Trophoblast cell (in vitro differentiated cells and primary cell): ENCODE measurements at regions not wholly inside any gene's neighbourhood (a gene's known extent, or its start where the extent isn't known, plus 50 kb on each side); places are given as distances from the start of the nearest gene placed in this dataset.

Experiments used
- DNase-seq, 2 donors: peaks; one replicate each; pipeline ENCODE4 v3.0.0-alpha.2; 2016
- H2AFZ ChIP-seq: 2 replicates; pipeline ENCODE4 v1.6.1; 2013; ENCODE audit warnings: low read length, moderate library complexity, mild to moderate bottlenecking; ENCODE audit not compliant: insufficient read depth, poor library complexity
- H2AK5ac ChIP-seq: 2 replicates; pipeline ENCODE4 v1.6.1; 2013; ENCODE audit warnings: mild to moderate bottlenecking, low read length
- H2BK120ac ChIP-seq: 2 replicates; pipeline ENCODE4 v1.6.1; 2013; ENCODE audit warnings: low read length, mild to moderate bottlenecking, moderate library complexity; ENCODE audit not compliant: insufficient read depth, poor library complexity
- H2BK12ac ChIP-seq: 2 replicates; pipeline ENCODE4 v1.6.1; 2013; ENCODE audit warnings: mild to moderate bottlenecking, low read length, moderate library complexity
- H2BK5ac ChIP-seq: 2 replicates; pipeline ENCODE4 v1.6.1; 2013; ENCODE audit warnings: low read length, low read depth, moderate library complexity, mild to moderate bottlenecking; ENCODE audit not compliant: poor library complexity
- H3K14ac ChIP-seq: 2 replicates; pipeline ENCODE4 v1.6.1; 2013; ENCODE audit warnings: mild to moderate bottlenecking, low read length
- H3K18ac ChIP-seq: 2 replicates; pipeline ENCODE4 v1.6.1; 2013; ENCODE audit warnings: mild to moderate bottlenecking, low read length
- H3K23ac ChIP-seq: 2 replicates; pipeline ENCODE4 v1.6.1; 2013; ENCODE audit warnings: low read length
- H3K27ac ChIP-seq: 2 replicates; pipeline ENCODE4 v1.5.1; 2013; ENCODE audit warnings: low read depth, mild to moderate bottlenecking, inconsistent platforms, low read length, moderate library complexity
- H3K27me3 ChIP-seq: 2 replicates; pipeline ENCODE4 v1.6.1; 2013; ENCODE audit warnings: inconsistent platforms, mild to moderate bottlenecking, low read length, moderate library complexity; ENCODE audit not compliant: insufficient read depth
- H3K36me3 ChIP-seq, 2 experiments: 1 replicate in 1 of 2; 2 replicates in 1 of 2; pipeline ENCODE4 v1.6.1; 2013; ENCODE audit warnings: low read length in 2 of 2, mild to moderate bottlenecking in 2 of 2, moderate library complexity in 1 of 2; ENCODE audit not compliant: insufficient read depth in 2 of 2, control insufficient read depth in 1 of 2
- H3K4ac ChIP-seq: 2 replicates; pipeline ENCODE4 v1.6.1; 2013; ENCODE audit warnings: low read depth, mild to moderate bottlenecking, low read length, moderate library complexity
- H3K4me1 ChIP-seq, 2 experiments: 1 replicate in 1 of 2; 2 replicates in 1 of 2; pipeline ENCODE4 v1.6.1; 2013; ENCODE audit warnings: low read length in 2 of 2, mild to moderate bottlenecking in 2 of 2, moderate library complexity in 1 of 2; ENCODE audit not compliant: insufficient read depth in 2 of 2, control insufficient read depth in 1 of 2
- H3K4me2 ChIP-seq: 2 replicates; pipeline ENCODE4 v1.6.1; 2013; ENCODE audit warnings: inconsistent platforms, mild to moderate bottlenecking, low read length, moderate library complexity
- H3K4me3 ChIP-seq: 2 replicates; pipeline ENCODE4 v1.5.1; 2013; ENCODE audit warnings: mild to moderate bottlenecking, low read depth, low read length, inconsistent platforms
- H3K79me1 ChIP-seq: one replicate; pipeline ENCODE4 v1.6.1; 2013; ENCODE audit warnings: low read length
- H3K79me2 ChIP-seq: 2 replicates; pipeline ENCODE4 v1.6.1; 2013; ENCODE audit warnings: low read length, mild to moderate bottlenecking; ENCODE audit not compliant: control insufficient read depth, insufficient read depth, poor library complexity
- H3K9ac ChIP-seq: 2 replicates; pipeline ENCODE4 v1.6.1; 2013; ENCODE audit warnings: mild to moderate bottlenecking, low read length
- H3K9me3 ChIP-seq: 2 replicates; pipeline ENCODE4 v1.6.1; 2013; ENCODE audit warnings: low read depth, mild to moderate bottlenecking, control low read depth, inconsistent platforms, low read length; ENCODE audit not compliant: insufficient read depth
- H4K12ac ChIP-seq: 2 replicates; pipeline ENCODE4 v1.6.1; 2013; ENCODE audit warnings: low read depth, mild to moderate bottlenecking, low read length, moderate library complexity
- H4K8ac ChIP-seq: 2 replicates; pipeline ENCODE4 v1.6.1; 2013; ENCODE audit warnings: low read depth, mild to moderate bottlenecking, low read length, moderate library complexity
- H4K91ac ChIP-seq: one replicate; pipeline ENCODE4 v1.6.1; 2013; ENCODE audit warnings: low read depth, mild to moderate bottlenecking, low read length, moderate library complexity
- WGBS: extraction: QIAGEN DNeasy Blood & Tissue Kit; methylation state at CpG from one replicate; pipeline ENCODE4 v1.1.7; 2013; ENCODE audit warnings: missing lambda C conversion rate; ENCODE audit not compliant: insufficient read length, insufficient coverage; ENCODE audit errors: extremely low coverage; 5-methylcytosine and 5-hydroxymethylcytosine counted together

GRCh38 chr18:25950321-25950720 is 140.1 kb downstream of the SS18 start:
- Histone ChIP-seq H3K27ac (no peak overlapping the region), H4K12ac (no peak overlapping the region), H3K4ac (no peak overlapping the region), H3K9ac (no peak overlapping the region), H3K4me1 (peaks cover 0 to 2% of the 10 kb centered on the region in 2 experiments), H2AK5ac (no peak overlapping the region), H2AFZ (no peak overlapping the region), H4K91ac (no peak overlapping the region), H4K8ac (no peak overlapping the region), H3K18ac (no peak overlapping the region), H3K27me3 (no peaks in the 10 kb centered on the region), H2BK120ac (no peak overlapping the region), H3K4me2 (no peak overlapping the region), H3K4me3 (no peak overlapping the region), H3K79me2 (no peaks in the 10 kb centered on the region), H3K14ac (no peak overlapping the region), H3K9me3 (no peaks in the 10 kb centered on the region), H3K79me1 (peaks cover 2% of the 10 kb centered on the region), H3K23ac (no peak overlapping the region), H2BK12ac (no peak overlapping the region), H2BK5ac (no peak overlapping the region), H3K36me3 (no peaks in the 10 kb centered on the region)
- DNase-seq: peak; percentile 70 to 91
- no CpG with 5 or more reads among the region's 2 CpGs for WGBS

GRCh38 chr18:25946540-25946939 is 143.9 kb downstream of the SS18 start:
- no peaks in the 10 kb centered on the region for H3K79me2 ChIP-seq
- DNase-seq: no peak
- no peak overlapping the region for H3K23ac ChIP-seq
- no peaks in the 10 kb centered on the region for H3K27me3 ChIP-seq
- no peaks in the 10 kb centered on the region for H3K4me1 ChIP-seq
- no peak overlapping the region for H3K4me2 ChIP-seq
- no peak overlapping the region for H3K4ac ChIP-seq
- no peak overlapping the region for H3K18ac ChIP-seq
- no peak overlapping the region for H4K91ac ChIP-seq
- H2AFZ ChIP-seq: no peak overlapping the region
- no peaks in the 10 kb centered on the region for H3K36me3 ChIP-seq
- no peak overlapping the region for H2AK5ac ChIP-seq
- H4K12ac ChIP-seq: no peak overlapping the region
- H2BK12ac ChIP-seq: no peak overlapping the region
- H3K9ac ChIP-seq: no peak overlapping the region
- no peak overlapping the region for H2BK5ac ChIP-seq
- H3K9me3 ChIP-seq: no peaks in the 10 kb centered on the region
- H3K4me3 ChIP-seq: no peak overlapping the region
- no peak overlapping the region for H3K14ac ChIP-seq
- H2BK120ac ChIP-seq: no peak overlapping the region
- H3K27ac ChIP-seq: no peak overlapping the region
- WGBS: no CpG with 5 or more reads among the region's 1 CpG
- H4K8ac ChIP-seq: no peak overlapping the region
- no peaks in the 10 kb centered on the region for H3K79me1 ChIP-seq

- H2AK5ac ChIP-seq: no peak overlapping the region
- H3K4ac ChIP-seq: no peak overlapping the region
- H3K23ac ChIP-seq: no peak overlapping the region
- no peak overlapping the region for H3K27ac ChIP-seq
- H3K4me2 ChIP-seq: no peak overlapping the region
- H2BK12ac ChIP-seq: no peak overlapping the region
- no peaks in the 10 kb centered on the region for H3K79me1 ChIP-seq
- no peak overlapping the region for H3K18ac ChIP-seq
- H2BK5ac ChIP-seq: no peak overlapping the region
- no peak overlapping the region for H3K4me3 ChIP-seq
- no peaks in the 10 kb centered on the region for H3K36me3 ChIP-seq
- H4K91ac ChIP-seq: no peak overlapping the region
- H3K4me1 ChIP-seq: no peaks in the 10 kb centered on the region
- H4K12ac ChIP-seq: no peak overlapping the region
- no peaks in the 10 kb centered on the region for H3K79me2 ChIP-seq
- H3K9ac ChIP-seq: no peak overlapping the region
- no peak overlapping the region for H4K8ac ChIP-seq
- DNase-seq: no peak
- no peaks in the 10 kb centered on the region for H3K9me3 ChIP-seq
- no peak overlapping the region for H3K14ac ChIP-seq
- WGBS: no CpG with 5 or more reads among the region's 1 CpG
- no peak overlapping the region for H2BK120ac ChIP-seq
- H3K27me3 ChIP-seq: no peaks in the 10 kb centered on the region
- H2AFZ ChIP-seq: no peak overlapping the region
Measured at GRCh38 chr18:25935356-25935755, 155.1 kb downstream of the SS18 start.

GRCh38 chr18:25931126-25931525 is 159.3 kb downstream of the SS18 start:
- H3K18ac ChIP-seq: no peak overlapping the region
- no peaks in the 10 kb centered on the region for H3K36me3 ChIP-seq
- no peak overlapping the region for H3K4ac ChIP-seq
- H2BK12ac ChIP-seq: no peak overlapping the region
- no peak overlapping the region for H3K4me2 ChIP-seq
- no peaks in the 10 kb centered on the region for H3K9me3 ChIP-seq
- H3K4me1 ChIP-seq: no peaks in the 10 kb centered on the region
- no peaks in the 10 kb centered on the region for H3K79me2 ChIP-seq
- no peak overlapping the region for H2BK5ac ChIP-seq
- H3K14ac ChIP-seq: no peak overlapping the region
- no peak overlapping the region for H2AK5ac ChIP-seq
- H3K27ac ChIP-seq: no peak overlapping the region
- no peaks in the 10 kb centered on the region for H3K27me3 ChIP-seq
- no CpG with 5 or more reads among the region's 1 CpG for WGBS
- H3K79me1 ChIP-seq: no peaks in the 10 kb centered on the region
- no peak overlapping the region for H3K23ac ChIP-seq
- no peak overlapping the region for H4K8ac ChIP-seq
- no peak overlapping the region for H2AFZ ChIP-seq
- no peak overlapping the region for H4K12ac ChIP-seq
- no peak overlapping the region for H2BK120ac ChIP-seq
- H3K9ac ChIP-seq: no peak overlapping the region
- H3K4me3 ChIP-seq: no peak overlapping the region
- H4K91ac ChIP-seq: no peak overlapping the region
- DNase-seq: no peak
